HEK293 (cell line): ENCODE measurements at regions not wholly inside any gene's neighbourhood (a gene's known extent, or its start where the extent isn't known, plus 50 kb on each side); places are given as distances from the start of the nearest gene placed in this dataset.

ENCODE experiments used
- CTCF ChIA-PET: fragments of 350-600 bp; formaldehyde crosslinking; extraction: SDS; loops from one replicate; lab custom pipeline; 2021; ENCODE audit warnings: antibody characterized with exemption; lab: Yijun Ruan, JAX
- POLR2A ChIA-PET: fragments of 300-600 bp; formaldehyde crosslinking; extraction: SDS; loops from one replicate; lab custom pipeline; 2020; ENCODE audit warnings: antibody characterized with exemption, inconsistent platforms; lab: Yijun Ruan, JAX
- H3K27ac ChIP-seq: fragments of 200-500 bp; sonication (Bioruptor generic); 2 replicates; pipeline ENCODE4 v1.5.1; 2014; ENCODE audit warnings: low read depth, low read length, control low read depth, inconsistent platforms; ENCODE audit errors: extremely low read depth
- H3K36me3 ChIP-seq, 2 experiments: fragments of 200-500 bp in 1 of 2; sonication (Bioruptor generic) in 1 of 2; 1 replicate in 1 of 2; 2 replicates in 1 of 2; pipeline ENCODE4 v1.5.1; 2014 to 2017; ENCODE audit warnings: inconsistent platforms in 2 of 2, low read length in 2 of 2; ENCODE audit not compliant: control insufficient read depth in 2 of 2, insufficient read depth in 1 of 2
- H3K4me1 ChIP-seq: fragments of 200-500 bp; sonication (Bioruptor generic); 2 replicates; pipeline ENCODE4 v1.5.1; 2014; ENCODE audit warnings: mild to moderate bottlenecking, low read length, inconsistent platforms; ENCODE audit not compliant: control insufficient read depth, insufficient read depth
- H3K4me3 ChIP-seq: 2 replicates; pipeline ENCODE4 v1.5.1; 2011; ENCODE audit warnings: low read depth, mild to moderate bottlenecking, control low read depth, low read length, moderate library complexity
- H3K9me3 ChIP-seq: fragments of 200-500 bp; sonication (Bioruptor generic); 2 replicates; pipeline ENCODE4 v1.5.1; 2014; ENCODE audit warnings: low read depth, low read length, inconsistent platforms; ENCODE audit not compliant: control insufficient read depth, insufficient read depth
- BCL11B ChIP-seq: fragments of 450-650 bp; formaldehyde crosslinking; IDR thresholded peaks from 2 replicates; pipeline ENCODE4 v1.5.1; 2016; ENCODE audit warnings: low read depth, missing biosample characterization, missing genetic modification characterization
- CTCF ChIP-seq: fragments of 450-650 bp; formaldehyde crosslinking; IDR thresholded peaks from 2 replicates; pipeline ENCODE4 v1.5.1; 2016; ENCODE audit warnings: missing biosample characterization, missing genetic modification characterization
- EGR2 ChIP-seq: fragments of 450-650 bp; formaldehyde crosslinking; IDR thresholded peaks from 2 replicates; pipeline ENCODE4 v1.5.1; 2016; ENCODE audit warnings: low read depth, missing biosample characterization, missing genetic modification characterization
- OSR2 ChIP-seq: fragments of 450-650 bp; formaldehyde crosslinking; IDR thresholded peaks from 2 replicates; pipeline ENCODE4 v1.5.1; 2016; ENCODE audit warnings: missing biosample characterization, missing genetic modification characterization
- PRDM6 ChIP-seq: fragments of 450-650 bp; formaldehyde crosslinking; IDR thresholded peaks from 2 replicates; pipeline ENCODE4 v1.5.1; 2017; ENCODE audit warnings: missing biosample characterization, missing genetic modification characterization
- SCRT2 ChIP-seq: fragments of 450-650 bp; formaldehyde crosslinking; IDR thresholded peaks from 2 replicates; pipeline ENCODE4 v1.5.1; 2016; ENCODE audit warnings: missing biosample characterization, missing genetic modification characterization
- TRIM28 ChIP-seq: IDR thresholded peaks from 2 replicates; pipeline ENCODE4 v1.6.1; 2011; ENCODE audit warnings: low read length, control low read depth, borderline replicate concordance
- WT1 ChIP-seq: fragments of 450-650 bp; formaldehyde crosslinking; IDR thresholded peaks from 2 replicates; pipeline ENCODE4 v1.5.1; 2016; ENCODE audit warnings: missing biosample characterization, missing genetic modification characterization
- ZBTB8A ChIP-seq: fragments of 450-650 bp; formaldehyde crosslinking; IDR thresholded peaks from 2 replicates; pipeline ENCODE4 v1.5.1; 2016; ENCODE audit warnings: missing biosample characterization, missing genetic modification characterization
- ZNF2 ChIP-seq: fragments of 450-650 bp; formaldehyde crosslinking; IDR thresholded peaks from 2 replicates; pipeline ENCODE4 v1.5.1; 2016; ENCODE audit warnings: missing biosample characterization, missing genetic modification characterization
- ZNF311 ChIP-seq: fragments of 450-650 bp; formaldehyde crosslinking; IDR thresholded peaks from 2 replicates; pipeline ENCODE4 v1.5.1; 2017; ENCODE audit warnings: missing biosample characterization, missing genetic modification characterization, borderline replicate concordance
- ZNF341 ChIP-seq: fragments of 450-650 bp; formaldehyde crosslinking; IDR thresholded peaks from 2 replicates; pipeline ENCODE4; 2016; ENCODE audit warnings: low read depth, missing biosample characterization, missing genetic modification characterization
- ZNF660 ChIP-seq: fragments of 450-650 bp; IDR thresholded peaks from 2 replicates; pipeline ENCODE4 v1.5.1; 2018; ENCODE audit warnings: missing biosample characterization, mild to moderate bottlenecking, missing genetic modification characterization
- ZNF777 ChIP-seq: fragments of 450-650 bp; formaldehyde crosslinking; IDR thresholded peaks from 2 replicates; pipeline ENCODE4 v1.5.1; 2017; ENCODE audit warnings: missing biosample characterization, missing genetic modification characterization, borderline replicate concordance
- TF ChIP-seq, protein P1 (sequence below): fragments of 450-650 bp; formaldehyde crosslinking; IDR thresholded peaks from 2 replicates; pipeline ENCODE4 v1.5.1; 2016; ENCODE audit warnings: missing biosample characterization, missing genetic modification characterization
- TF ChIP-seq, protein P2 (sequence below): fragments of 450-650 bp; formaldehyde crosslinking; IDR thresholded peaks from 2 replicates; pipeline ENCODE4 v1.5.1; 2016; ENCODE audit warnings: missing biosample characterization, missing genetic modification characterization
- TF ChIP-seq, protein P3 (sequence below): fragments of 450-650 bp; formaldehyde crosslinking; IDR thresholded peaks from 2 replicates; pipeline ENCODE4 v1.5.1; 2017; ENCODE audit warnings: missing biosample characterization, missing genetic modification characterization

- TF ChIP-seq ZNF341 (tag by site-specific recombination) (no peak), EGR2 (tag by site-specific recombination) (no peak), CTCF (tag by site-specific recombination) (peak; percentile 38; the same call in 1 of the 2 replicates), ZNF2 (tag by site-specific recombination) (no peak), ZBTB8A (tag by site-specific recombination) (no peak)
- TF ChIP-seq, protein P1, sequence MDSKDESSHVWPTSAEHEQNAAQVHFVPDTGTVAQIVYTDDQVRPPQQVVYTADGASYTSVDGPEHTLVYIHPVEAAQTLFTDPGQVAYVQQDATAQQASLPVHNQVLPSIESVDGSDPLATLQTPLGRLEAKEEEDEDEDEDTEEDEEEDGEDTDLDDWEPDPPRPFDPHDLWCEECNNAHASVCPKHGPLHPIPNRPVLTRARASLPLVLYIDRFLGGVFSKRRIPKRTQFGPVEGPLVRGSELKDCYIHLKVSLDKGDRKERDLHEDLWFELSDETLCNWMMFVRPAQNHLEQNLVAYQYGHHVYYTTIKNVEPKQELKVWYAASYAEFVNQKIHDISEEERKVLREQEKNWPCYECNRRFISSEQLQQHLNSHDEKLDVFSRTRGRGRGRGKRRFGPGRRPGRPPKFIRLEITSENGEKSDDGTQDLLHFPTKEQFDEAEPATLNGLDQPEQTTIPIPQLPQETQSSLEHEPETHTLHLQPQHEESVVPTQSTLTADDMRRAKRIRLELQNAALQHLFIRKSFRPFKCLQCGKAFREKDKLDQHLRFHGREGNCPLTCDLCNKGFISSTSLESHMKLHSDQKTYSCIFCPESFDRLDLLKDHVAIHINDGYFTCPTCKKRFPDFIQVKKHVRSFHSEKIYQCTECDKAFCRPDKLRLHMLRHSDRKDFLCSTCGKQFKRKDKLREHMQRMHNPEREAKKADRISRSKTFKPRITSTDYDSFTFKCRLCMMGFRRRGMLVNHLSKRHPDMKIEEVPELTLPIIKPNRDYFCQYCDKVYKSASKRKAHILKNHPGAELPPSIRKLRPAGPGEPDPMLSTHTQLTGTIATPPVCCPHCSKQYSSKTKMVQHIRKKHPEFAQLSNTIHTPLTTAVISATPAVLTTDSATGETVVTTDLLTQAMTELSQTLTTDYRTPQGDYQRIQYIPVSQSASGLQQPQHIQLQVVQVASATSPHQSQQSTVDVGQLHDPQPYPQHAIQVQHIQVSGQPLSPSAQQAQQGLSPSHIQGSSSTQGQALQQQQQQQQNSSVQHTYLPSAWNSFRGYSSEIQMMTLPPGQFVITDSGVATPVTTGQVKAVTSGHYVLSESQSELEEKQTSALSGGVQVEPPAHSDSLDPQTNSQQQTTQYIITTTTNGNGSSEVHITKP (tag by site-specific recombination) = no peak
- H3K4me1 ChIP-seq = no peaks in the 10 kb centered on the region; the same call in 1 of the 2 replicates
- POLR2A ChIA-PET = no interaction called here
- no peak overlapping the region for H3K27ac ChIP-seq
- H3K4me3 ChIP-seq = no peak overlapping the region
- no peaks in the 10 kb centered on the region for H3K36me3 ChIP-seq
- CTCF ChIA-PET = interaction anchor here (0.7 kb wide), 1 partner anchor 22 kb away, joined by 3 read pairs; no protein-coding TSS in a partner anchor
- H3K9me3 ChIP-seq = no peaks in the 10 kb centered on the region
These were observed 902.4 kb downstream of the NR2F1-AS1 start for GRCh38 chr5:92678640-92679039.

GRCh38 chr5:92676215-92677165 lies 904.5 kb downstream of the NR2F1-AS1 start:
- ChIA-PET CTCF (interaction anchor here (0.7 to 1.1 kb wide), 2 partner anchors 12 to 213 kb away, joined by 3 read pairs; no protein-coding TSS in a partner anchor), POLR2A (no interaction called here)
- Histone ChIP-seq H3K27ac (no peak overlapping the region), H3K4me3 (no peak overlapping the region), H3K36me3 (no peaks in the 10 kb centered on the region), H3K4me1 (no peaks in the 10 kb centered on the region; the same call in 1 of the 2 replicates), H3K9me3 (no peaks in the 10 kb centered on the region)
- TF ChIP-seq WT1 (tag by site-specific recombination) = peak; percentile 87
- TF ChIP-seq SCRT2 (tag by site-specific recombination) = no peak
- TF ChIP-seq PRDM6 = peak; percentile 74
- peak; percentile 69 for TF ChIP-seq TRIM28
- TF ChIP-seq OSR2 (tag by site-specific recombination) = peak; percentile 73; the same call in 1 of the 2 replicates
- no peak for TF ChIP-seq ZNF311
- TF ChIP-seq, protein P2, sequence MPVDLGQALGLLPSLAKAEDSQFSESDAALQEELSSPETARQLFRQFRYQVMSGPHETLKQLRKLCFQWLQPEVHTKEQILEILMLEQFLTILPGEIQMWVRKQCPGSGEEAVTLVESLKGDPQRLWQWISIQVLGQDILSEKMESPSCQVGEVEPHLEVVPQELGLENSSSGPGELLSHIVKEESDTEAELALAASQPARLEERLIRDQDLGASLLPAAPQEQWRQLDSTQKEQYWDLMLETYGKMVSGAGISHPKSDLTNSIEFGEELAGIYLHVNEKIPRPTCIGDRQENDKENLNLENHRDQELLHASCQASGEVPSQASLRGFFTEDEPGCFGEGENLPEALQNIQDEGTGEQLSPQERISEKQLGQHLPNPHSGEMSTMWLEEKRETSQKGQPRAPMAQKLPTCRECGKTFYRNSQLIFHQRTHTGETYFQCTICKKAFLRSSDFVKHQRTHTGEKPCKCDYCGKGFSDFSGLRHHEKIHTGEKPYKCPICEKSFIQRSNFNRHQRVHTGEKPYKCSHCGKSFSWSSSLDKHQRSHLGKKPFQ (tag by site-specific recombination) = no peak
- TF ChIP-seq, protein P3, sequence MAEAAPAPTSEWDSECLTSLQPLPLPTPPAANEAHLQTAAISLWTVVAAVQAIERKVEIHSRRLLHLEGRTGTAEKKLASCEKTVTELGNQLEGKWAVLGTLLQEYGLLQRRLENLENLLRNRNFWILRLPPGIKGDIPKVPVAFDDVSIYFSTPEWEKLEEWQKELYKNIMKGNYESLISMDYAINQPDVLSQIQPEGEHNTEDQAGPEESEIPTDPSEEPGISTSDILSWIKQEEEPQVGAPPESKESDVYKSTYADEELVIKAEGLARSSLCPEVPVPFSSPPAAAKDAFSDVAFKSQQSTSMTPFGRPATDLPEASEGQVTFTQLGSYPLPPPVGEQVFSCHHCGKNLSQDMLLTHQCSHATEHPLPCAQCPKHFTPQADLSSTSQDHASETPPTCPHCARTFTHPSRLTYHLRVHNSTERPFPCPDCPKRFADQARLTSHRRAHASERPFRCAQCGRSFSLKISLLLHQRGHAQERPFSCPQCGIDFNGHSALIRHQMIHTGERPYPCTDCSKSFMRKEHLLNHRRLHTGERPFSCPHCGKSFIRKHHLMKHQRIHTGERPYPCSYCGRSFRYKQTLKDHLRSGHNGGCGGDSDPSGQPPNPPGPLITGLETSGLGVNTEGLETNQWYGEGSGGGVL = no peak
- no peak for TF ChIP-seq ZNF777 (tag by site-specific recombination)
- no peak for TF ChIP-seq ZNF660 (tag by site-specific recombination)
- TF ChIP-seq BCL11B = no peak
